IMR-90 (cell line): ENCODE measurements at regions not wholly inside any gene's neighbourhood (a gene's known extent, or its start where the extent isn't known, plus 50 kb on each side); places are given as distances from the start of the nearest gene placed in this dataset.

Experiments
- CEBPB ChIP-seq: IDR thresholded peaks from 2 replicates; pipeline ENCODE4 v1.6.1; 2012; ENCODE audit warnings: low read depth, low read length, improper control_type of control experiment
- CHD1 ChIP-seq: IDR thresholded peaks from 2 replicates; pipeline ENCODE4 v1.6.1; 2012; ENCODE audit warnings: low read depth, low read length, improper control_type of control experiment
- ELK1 ChIP-seq: fragments of 150-350 bp; IDR thresholded peaks from 2 replicates; pipeline ENCODE4 v1.6.1; 2016; ENCODE audit warnings: low read depth, mild to moderate bottlenecking, low read length, moderate library complexity, borderline replicate concordance
- MAFK ChIP-seq: IDR thresholded peaks from 2 replicates; pipeline ENCODE4 v1.6.1; 2012; ENCODE audit warnings: low read depth, low read length, improper control_type of control experiment
- MXI1 ChIP-seq: IDR thresholded peaks from 2 replicates; pipeline ENCODE4 v1.6.1; 2012; ENCODE audit warnings: low read depth, mild to moderate bottlenecking, low read length, moderate library complexity, borderline replicate concordance
- NFE2L2 ChIP-seq: fragments of 150-350 bp; IDR thresholded peaks from 2 replicates; pipeline ENCODE4 v1.6.1; 2016; ENCODE audit warnings: low read depth, mild to moderate bottlenecking, low read length
- POLR2A ChIP-seq: IDR thresholded peaks from 2 replicates; pipeline ENCODE4 v1.6.1; 2012; ENCODE audit warnings: mild to moderate bottlenecking, low read depth, low read length
- RAD21 ChIP-seq: IDR thresholded peaks from 2 replicates; pipeline ENCODE4 v1.6.1; 2012; ENCODE audit warnings: low read length, improper control_type of control experiment
- RCOR1 ChIP-seq: IDR thresholded peaks from 2 replicates; pipeline ENCODE4 v1.6.1; 2012; ENCODE audit warnings: mild to moderate bottlenecking, low read length, improper control_type of control experiment; ENCODE audit not compliant: insufficient replicate concordance
- RFX5 ChIP-seq: IDR thresholded peaks from 2 replicates; pipeline ENCODE4 v1.8.0; 2012; ENCODE audit warnings: low read depth, mild to moderate bottlenecking, low read length, moderate library complexity
- SMC3 ChIP-seq: fragments of 150-350 bp; IDR thresholded peaks from 2 replicates; pipeline ENCODE4 v1.6.1; 2016; ENCODE audit warnings: low read depth, mild to moderate bottlenecking, antibody characterized with exemption, low read length, moderate library complexity
- TF ChIP-seq, protein P1 (sequence below): conservative IDR thresholded peaks from 2 replicates; pipeline ENCODE4 v1.5.1; 2012; ENCODE audit warnings: mild to moderate bottlenecking, low read depth, low read length, improper control_type of control experiment
- TF ChIP-seq, protein P2 (sequence below): fragments of 150-350 bp; IDR thresholded peaks from 2 replicates; pipeline ENCODE4 v1.6.1; 2017; ENCODE audit warnings: mild to moderate bottlenecking, antibody characterized with exemption, low read length, low read depth

- TF ChIP-seq, protein P1, sequence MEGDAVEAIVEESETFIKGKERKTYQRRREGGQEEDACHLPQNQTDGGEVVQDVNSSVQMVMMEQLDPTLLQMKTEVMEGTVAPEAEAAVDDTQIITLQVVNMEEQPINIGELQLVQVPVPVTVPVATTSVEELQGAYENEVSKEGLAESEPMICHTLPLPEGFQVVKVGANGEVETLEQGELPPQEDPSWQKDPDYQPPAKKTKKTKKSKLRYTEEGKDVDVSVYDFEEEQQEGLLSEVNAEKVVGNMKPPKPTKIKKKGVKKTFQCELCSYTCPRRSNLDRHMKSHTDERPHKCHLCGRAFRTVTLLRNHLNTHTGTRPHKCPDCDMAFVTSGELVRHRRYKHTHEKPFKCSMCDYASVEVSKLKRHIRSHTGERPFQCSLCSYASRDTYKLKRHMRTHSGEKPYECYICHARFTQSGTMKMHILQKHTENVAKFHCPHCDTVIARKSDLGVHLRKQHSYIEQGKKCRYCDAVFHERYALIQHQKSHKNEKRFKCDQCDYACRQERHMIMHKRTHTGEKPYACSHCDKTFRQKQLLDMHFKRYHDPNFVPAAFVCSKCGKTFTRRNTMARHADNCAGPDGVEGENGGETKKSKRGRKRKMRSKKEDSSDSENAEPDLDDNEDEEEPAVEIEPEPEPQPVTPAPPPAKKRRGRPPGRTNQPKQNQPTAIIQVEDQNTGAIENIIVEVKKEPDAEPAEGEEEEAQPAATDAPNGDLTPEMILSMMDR: no peak
- TF ChIP-seq MXI1 (no peak), POLR2A (no peak), CHD1 (no peak), RAD21 (no peak), MAFK (no peak), NFE2L2 (no peak), RFX5 (no peak), ELK1 (no peak), SMC3 (no peak), RCOR1 (no peak), CEBPB (no peak)
- TF ChIP-seq, protein P2, sequence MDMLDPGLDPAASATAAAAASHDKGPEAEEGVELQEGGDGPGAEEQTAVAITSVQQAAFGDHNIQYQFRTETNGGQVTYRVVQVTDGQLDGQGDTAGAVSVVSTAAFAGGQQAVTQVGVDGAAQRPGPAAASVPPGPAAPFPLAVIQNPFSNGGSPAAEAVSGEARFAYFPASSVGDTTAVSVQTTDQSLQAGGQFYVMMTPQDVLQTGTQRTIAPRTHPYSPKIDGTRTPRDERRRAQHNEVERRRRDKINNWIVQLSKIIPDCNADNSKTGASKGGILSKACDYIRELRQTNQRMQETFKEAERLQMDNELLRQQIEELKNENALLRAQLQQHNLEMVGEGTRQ: no peak
Measured at GRCh38 chr1:70719154-70719553, 308.1 kb downstream of the CTH start.
